ENCODE measurements at regions not wholly inside any gene's neighbourhood (a gene's known extent, or its start where the extent isn't known, plus 50 kb on each side); places are given as distances from the start of the nearest gene placed in this dataset.

- TF ChIP-seq, protein P1, sequence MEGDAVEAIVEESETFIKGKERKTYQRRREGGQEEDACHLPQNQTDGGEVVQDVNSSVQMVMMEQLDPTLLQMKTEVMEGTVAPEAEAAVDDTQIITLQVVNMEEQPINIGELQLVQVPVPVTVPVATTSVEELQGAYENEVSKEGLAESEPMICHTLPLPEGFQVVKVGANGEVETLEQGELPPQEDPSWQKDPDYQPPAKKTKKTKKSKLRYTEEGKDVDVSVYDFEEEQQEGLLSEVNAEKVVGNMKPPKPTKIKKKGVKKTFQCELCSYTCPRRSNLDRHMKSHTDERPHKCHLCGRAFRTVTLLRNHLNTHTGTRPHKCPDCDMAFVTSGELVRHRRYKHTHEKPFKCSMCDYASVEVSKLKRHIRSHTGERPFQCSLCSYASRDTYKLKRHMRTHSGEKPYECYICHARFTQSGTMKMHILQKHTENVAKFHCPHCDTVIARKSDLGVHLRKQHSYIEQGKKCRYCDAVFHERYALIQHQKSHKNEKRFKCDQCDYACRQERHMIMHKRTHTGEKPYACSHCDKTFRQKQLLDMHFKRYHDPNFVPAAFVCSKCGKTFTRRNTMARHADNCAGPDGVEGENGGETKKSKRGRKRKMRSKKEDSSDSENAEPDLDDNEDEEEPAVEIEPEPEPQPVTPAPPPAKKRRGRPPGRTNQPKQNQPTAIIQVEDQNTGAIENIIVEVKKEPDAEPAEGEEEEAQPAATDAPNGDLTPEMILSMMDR (IDR thresholded peaks at IDR 0.05) = no peak
- TF ChIP-seq POLR2AphosphoS5 (IDR thresholded peaks at IDR 0.05) (no peak), EP300 (IDR thresholded peaks at IDR 0.05) (no peak), POLR2A (IDR thresholded peaks at IDR 0.05) (no peak)
These were observed 142.6 kb downstream of the BRD1 start for GRCh38 chr22:49685116-49685515.
